BJ (cell line): ENCODE measurements at regions not wholly inside any gene's neighbourhood (a gene's known extent, or its start where the extent isn't known, plus 50 kb on each side); places are given as distances from the start of the nearest gene placed in this dataset.

Experiments
- CTCF ChIA-PET: fragments of 350-600 bp; formaldehyde crosslinking; extraction: SDS; loops from one replicate; lab custom pipeline; 2021; ENCODE audit warnings: antibody characterized with exemption, inconsistent platforms; lab: Yijun Ruan, JAX
- POLR2A ChIA-PET: fragments of 300-600 bp; sonication (Branson Sonifier 250); formaldehyde crosslinking; extraction: SDS; loops from one replicate; lab custom pipeline; 2021; ENCODE audit warnings: antibody characterized with exemption; lab: Charles Lee
- DNase-seq: peaks from one replicate; pipeline ENCODE4 v3.0.0-alpha.2; 2011; ENCODE audit warnings: low read depth
- H3K27me3 ChIP-seq: 2 replicates; pipeline ENCODE4 v1.6.0; 2011; ENCODE audit warnings: low read length; ENCODE audit not compliant: control insufficient read depth, insufficient read depth
- H3K36me3 ChIP-seq: 2 replicates; pipeline ENCODE4 v1.5.1; 2011; ENCODE audit warnings: low read length; ENCODE audit not compliant: control insufficient read depth, insufficient read depth
- H3K4me3 ChIP-seq: 2 replicates; pipeline ENCODE4 v1.5.1; 2011; ENCODE audit warnings: low read depth, mild to moderate bottlenecking, control low read depth, low read length
- TF ChIP-seq, protein P1 (sequence below): IDR thresholded peaks from 2 replicates; pipeline ENCODE4 v1.5.1; 2011; ENCODE audit warnings: low read depth, mild to moderate bottlenecking, control low read depth, inconsistent platforms, low read length, moderate library complexity; ENCODE audit not compliant: insufficient read depth

DNA sequence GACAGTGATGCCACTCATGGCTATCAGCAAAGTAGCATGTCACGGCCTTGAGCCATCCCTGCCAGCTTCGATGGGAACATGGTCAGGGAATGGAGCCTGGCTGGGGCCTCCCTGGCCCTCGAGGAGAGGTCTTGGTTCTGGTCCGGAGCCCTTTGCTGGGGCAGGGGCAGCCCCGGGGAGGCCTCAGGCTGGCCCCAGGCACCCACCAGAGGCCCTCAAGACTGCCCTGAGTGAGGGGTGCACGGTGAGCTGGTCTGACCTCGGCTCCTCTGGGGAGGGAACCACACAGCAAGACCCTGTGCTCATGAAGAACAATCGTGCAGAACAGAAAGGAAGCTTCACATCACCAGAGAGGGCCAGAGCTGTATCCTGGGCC lies 75.2 kb upstream of the OTOS start:
- no peak for DNase-seq
- ChIA-PET POLR2A (no interaction called here), CTCF (interaction anchor here (1.6 to 2.5 kb wide), 2 partner anchors 17 to 72 kb away, joined by 4 to 11 read pairs; no protein-coding TSS in a partner anchor)
- Histone ChIP-seq H3K36me3 (no peaks in the 10 kb centered on the region), H3K4me3 (no peak overlapping the region), H3K27me3 (no peaks in the 10 kb centered on the region)
- TF ChIP-seq, protein P1, sequence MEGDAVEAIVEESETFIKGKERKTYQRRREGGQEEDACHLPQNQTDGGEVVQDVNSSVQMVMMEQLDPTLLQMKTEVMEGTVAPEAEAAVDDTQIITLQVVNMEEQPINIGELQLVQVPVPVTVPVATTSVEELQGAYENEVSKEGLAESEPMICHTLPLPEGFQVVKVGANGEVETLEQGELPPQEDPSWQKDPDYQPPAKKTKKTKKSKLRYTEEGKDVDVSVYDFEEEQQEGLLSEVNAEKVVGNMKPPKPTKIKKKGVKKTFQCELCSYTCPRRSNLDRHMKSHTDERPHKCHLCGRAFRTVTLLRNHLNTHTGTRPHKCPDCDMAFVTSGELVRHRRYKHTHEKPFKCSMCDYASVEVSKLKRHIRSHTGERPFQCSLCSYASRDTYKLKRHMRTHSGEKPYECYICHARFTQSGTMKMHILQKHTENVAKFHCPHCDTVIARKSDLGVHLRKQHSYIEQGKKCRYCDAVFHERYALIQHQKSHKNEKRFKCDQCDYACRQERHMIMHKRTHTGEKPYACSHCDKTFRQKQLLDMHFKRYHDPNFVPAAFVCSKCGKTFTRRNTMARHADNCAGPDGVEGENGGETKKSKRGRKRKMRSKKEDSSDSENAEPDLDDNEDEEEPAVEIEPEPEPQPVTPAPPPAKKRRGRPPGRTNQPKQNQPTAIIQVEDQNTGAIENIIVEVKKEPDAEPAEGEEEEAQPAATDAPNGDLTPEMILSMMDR: no peak

DNA sequence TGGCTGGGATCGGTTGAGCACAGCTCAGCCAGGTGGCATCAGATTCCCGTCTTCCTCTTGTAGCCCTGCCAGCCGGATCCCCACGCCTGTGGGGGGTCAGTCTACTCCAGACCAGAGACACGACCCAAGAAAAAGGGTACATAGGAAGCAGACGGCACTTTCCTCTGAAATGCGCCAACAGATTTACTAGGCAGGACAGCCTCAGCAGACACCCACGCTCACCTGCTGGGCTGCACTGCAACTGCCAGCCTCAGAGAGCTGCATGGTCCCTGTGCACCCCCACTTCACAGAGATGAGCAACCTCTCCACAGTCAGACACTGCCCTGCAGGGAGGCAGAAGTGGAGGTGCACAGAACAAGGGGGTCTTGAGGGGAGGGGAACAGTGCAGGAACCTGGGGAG lies 75.7 kb upstream of the OTOS start:
- Histone ChIP-seq H3K36me3 (no peaks in the 10 kb centered on the region), H3K4me3 (no peak overlapping the region), H3K27me3 (no peaks in the 10 kb centered on the region)
- CTCF ChIA-PET: no interaction called here
- TF ChIP-seq, protein P1: no peak
- no peak for DNase-seq
- POLR2A ChIA-PET: no interaction called here

DNA sequence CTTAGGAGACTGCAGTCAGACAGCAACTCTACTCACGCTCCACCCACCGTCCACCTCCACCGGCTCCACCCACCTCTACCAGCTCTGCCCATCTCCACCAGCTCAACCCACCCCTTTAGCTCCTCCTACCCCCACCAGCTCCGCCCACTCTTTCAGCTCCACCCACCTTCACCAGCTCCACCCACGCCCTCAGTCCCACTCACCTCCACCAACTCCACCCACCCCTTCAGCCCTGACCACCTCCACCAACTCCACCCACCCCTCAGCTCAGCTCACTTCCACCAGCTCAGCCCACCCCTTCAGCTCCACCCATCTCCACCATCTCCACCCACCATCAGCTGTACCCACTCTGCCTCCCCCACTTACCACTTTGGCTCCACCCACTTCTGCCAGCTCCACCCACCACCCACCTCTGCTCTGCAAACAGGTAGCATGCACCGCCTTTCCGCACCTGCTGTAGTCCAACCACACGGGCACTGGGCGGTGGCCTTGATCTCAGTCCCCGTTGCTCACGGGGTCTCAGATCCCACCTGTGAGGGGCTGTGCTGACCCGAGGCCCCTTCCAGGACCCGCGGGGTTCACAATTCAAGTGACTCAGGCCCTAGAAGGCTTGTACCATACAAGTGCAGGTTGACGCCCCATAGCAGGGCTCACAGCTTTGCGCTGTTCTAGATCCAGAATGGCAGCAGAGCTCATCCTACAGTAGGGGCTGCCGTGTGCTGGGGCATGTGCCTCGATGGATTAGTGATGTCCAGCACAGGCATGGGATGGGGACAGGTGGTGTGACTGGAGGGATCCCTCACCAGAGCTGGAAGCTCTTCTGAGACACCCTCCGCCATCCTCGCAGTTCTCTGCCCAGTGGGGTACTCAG lies 77.2 kb upstream of the OTOS start:
- H3K4me3 ChIP-seq: no peak overlapping the region
- DNase-seq: no peak
- no peaks in the 10 kb centered on the region for H3K36me3 ChIP-seq
- POLR2A ChIA-PET: no interaction called here
- H3K27me3 ChIP-seq: no peaks in the 10 kb centered on the region
- TF ChIP-seq, protein P1: no peak
- CTCF ChIA-PET: interaction anchor here (0.9 kb wide), 2 partner anchors 14 to 15 kb away, joined by 3 to 5 read pairs; no protein-coding TSS in a partner anchor

DNA sequence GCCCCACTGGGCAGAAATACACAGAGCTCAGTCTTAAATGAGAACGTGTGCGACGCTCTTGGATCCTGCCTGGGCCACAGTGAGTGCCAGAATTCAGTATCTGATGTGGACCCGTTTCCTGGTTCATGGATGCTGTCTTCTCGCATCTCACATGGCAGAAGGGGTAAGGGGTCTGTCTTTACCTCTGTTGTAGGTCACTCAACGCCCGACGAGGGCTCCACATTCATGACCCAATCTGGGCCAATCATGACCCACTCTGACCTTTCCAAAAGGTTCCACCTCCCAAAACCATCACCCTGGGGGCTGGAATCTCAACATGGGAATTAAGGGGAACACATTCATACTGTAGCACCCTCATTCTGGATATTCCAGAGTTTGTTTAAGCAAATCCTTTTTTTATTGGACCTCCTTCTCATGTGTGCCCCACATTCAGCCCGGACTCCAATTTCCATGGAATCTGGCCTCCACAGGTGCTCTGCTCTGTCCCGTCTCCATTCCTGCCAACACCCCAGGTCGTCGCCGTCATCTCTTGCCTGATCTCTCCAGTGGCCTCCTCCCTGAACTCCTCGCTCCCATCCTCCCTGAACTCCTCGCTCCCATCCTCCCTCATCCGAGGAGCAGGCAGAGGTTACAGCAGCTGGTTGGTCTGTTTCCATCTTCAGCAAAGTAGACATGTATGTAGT lies 78.9 kb upstream of the OTOS start:
- no peak for DNase-seq
- H3K4me3 ChIP-seq: no peak overlapping the region
- no peaks in the 10 kb centered on the region for H3K36me3 ChIP-seq
- ChIA-PET CTCF (no interaction called here), POLR2A (no interaction called here)
- peaks cover 1% of the 10 kb centered on the region for H3K27me3 ChIP-seq
- TF ChIP-seq, protein P1: no peak

DNA sequence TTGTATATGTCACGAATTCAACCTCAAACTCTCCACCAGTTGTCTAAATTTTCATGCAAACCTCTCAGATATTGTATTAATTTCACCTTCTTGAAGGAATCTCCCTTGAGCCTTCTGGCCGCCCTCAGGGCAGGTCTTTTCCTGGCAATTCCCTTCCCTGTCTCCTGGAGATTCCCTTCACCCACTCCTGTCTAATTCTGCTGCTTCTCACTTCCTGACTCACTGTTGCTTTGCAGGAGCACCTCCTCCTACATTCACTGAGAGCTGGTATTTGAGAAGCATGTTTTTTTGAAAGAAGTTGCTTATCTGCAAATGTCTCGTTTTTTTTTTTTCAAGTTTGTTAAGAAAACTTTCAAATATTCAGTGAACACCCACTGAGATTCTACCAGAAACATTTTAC lies 79.9 kb upstream of the OTOS start:
- ChIA-PET CTCF (interaction anchor here (2.9 kb wide), 1 partner anchor 12 kb away, joined by 14 read pairs; no protein-coding TSS in a partner anchor), POLR2A (no interaction called here)
- no peaks in the 10 kb centered on the region for H3K36me3 ChIP-seq
- peaks cover 1% of the 10 kb centered on the region for H3K27me3 ChIP-seq
- H3K4me3 ChIP-seq: no peak overlapping the region
- TF ChIP-seq, protein P1: no peak
- no peak for DNase-seq
